Tibial nerve (tissue), 4 donors: ENCODE measurements at regions not wholly inside any gene's neighbourhood (a gene's known extent, or its start where the extent isn't known, plus 50 kb on each side); places are given as distances from the start of the nearest gene placed in this dataset.

Experiments
- DNase-seq, 2 donors: peaks; one replicate each; pipeline ENCODE4 v3.0.0-alpha.2; 2019; ENCODE audit warnings: low spot score in 2 of 2
- H3K27ac ChIP-seq, 4 donors: fragments of 200-600 bp; sonication (generic) in 3 of 4; one replicate each; pipeline ENCODE4 v1.5.1; 2017 to 2019; ENCODE audit warnings: mild to moderate bottlenecking in 1 of 4
- H3K27me3 ChIP-seq, 2 donors: fragments of 200-600 bp; sonication (generic) in 1 of 2; one replicate each; pipeline versions ENCODE4 v1.5.1 to v1.6.0; 2017 to 2019
- H3K36me3 ChIP-seq, 3 donors: fragments of 200-600 bp; sonication (generic); one replicate each; pipeline ENCODE4 v1.5.1; 2018 to 2019
- H3K4me1 ChIP-seq, 4 donors: fragments of 200-600 bp; sonication (generic) in 3 of 4; one replicate each; pipeline ENCODE4 v1.5.1; 2017 to 2019
- H3K4me3 ChIP-seq, 4 donors: fragments of 200-600 bp; sonication (generic) in 3 of 4; one replicate each; pipeline ENCODE4 v1.5.1; 2017 to 2019; ENCODE audit warnings: mild to moderate bottlenecking in 1 of 4, moderate library complexity in 1 of 4
- H3K9me3 ChIP-seq, 4 donors: fragments of 200-600 bp; sonication (generic) in 3 of 4; one replicate each; pipeline ENCODE4 v1.5.1; 2017 to 2019
- EP300 ChIP-seq, 2 donors: sonication (generic); formaldehyde crosslinking; IDR thresholded peaks; one replicate each; pipeline ENCODE4 v1.6.1; 2017; ENCODE audit warnings: antibody characterized with exemption in 2 of 2, mild to moderate bottlenecking in 1 of 2
- POLR2A ChIP-seq, 2 donors: fragments of 450-650 bp; IDR thresholded peaks; one replicate each; pipeline ENCODE4 v1.6.1; 2017; ENCODE audit warnings: antibody characterized with exemption in 2 of 2, mild to moderate bottlenecking in 2 of 2, moderate library complexity in 2 of 2
- WGBS, 2 donors: methylation state at CpG; one replicate each; pipeline ENCODE4 v1.1.5; 2018; 5-methylcytosine and 5-hydroxymethylcytosine counted together
- TF ChIP-seq, protein P1 (sequence below), 5 experiments: fragments of 200-600 bp in 3 of 5; fragments of 450-650 bp in 2 of 5; sonication (generic) in 3 of 5; IDR thresholded peaks; one replicate each; pipeline ENCODE4 v1.5.1; 2016 to 2019; ENCODE audit warnings: antibody characterized with exemption in 5 of 5, mild to moderate bottlenecking in 3 of 5, moderate library complexity in 2 of 5

DNA sequence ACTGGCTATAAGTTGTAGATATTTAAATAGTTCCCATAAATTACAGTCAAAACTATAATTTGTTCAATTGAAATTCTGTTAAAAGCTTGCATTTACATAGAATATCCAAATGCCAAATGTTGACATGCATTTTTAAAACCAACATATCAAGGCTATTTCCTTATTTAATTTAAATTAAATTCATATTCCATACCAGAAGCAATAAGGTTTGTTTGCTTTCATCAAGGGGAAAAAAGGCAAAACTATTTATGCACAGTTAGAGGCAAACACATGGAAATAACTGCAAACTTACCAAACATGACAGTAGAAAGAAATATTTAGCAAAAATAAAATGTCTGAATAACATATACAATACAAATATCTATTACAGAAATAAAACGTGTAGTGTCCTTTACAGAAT is 1581.2 kb upstream of the TENM4 start:
- no peak for DNase-seq

DNA sequence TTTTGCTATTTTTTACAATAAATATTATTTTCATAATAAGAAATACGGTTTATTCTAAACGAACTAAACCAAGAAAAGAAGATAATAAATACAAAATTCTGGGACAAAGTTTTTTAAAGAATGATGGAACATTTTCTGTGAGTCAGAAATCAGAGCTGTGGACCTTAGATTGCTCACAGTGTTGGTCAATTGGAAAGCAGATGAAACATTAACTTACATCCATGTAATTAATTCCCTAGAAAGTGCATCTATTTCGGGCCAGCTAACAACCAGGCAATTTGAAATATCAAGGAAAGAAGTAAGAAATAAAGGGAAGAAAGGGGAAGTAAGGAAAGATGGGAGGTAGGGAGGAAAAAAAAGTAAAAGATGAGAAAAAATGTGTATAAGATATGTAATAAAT is 1569.8 kb upstream of the TENM4 start:
- no peak for DNase-seq
- no peaks in the 10 kb centered on the region for H3K4me1 ChIP-seq
- H3K27me3 ChIP-seq: no peaks in the 10 kb centered on the region
- H3K27ac ChIP-seq: no peak overlapping the region
- TF ChIP-seq EP300 (IDR thresholded peaks at IDR 0.05) (no peak), POLR2A (IDR thresholded peaks at IDR 0.05) (no peak)
- TF ChIP-seq, protein P1, sequence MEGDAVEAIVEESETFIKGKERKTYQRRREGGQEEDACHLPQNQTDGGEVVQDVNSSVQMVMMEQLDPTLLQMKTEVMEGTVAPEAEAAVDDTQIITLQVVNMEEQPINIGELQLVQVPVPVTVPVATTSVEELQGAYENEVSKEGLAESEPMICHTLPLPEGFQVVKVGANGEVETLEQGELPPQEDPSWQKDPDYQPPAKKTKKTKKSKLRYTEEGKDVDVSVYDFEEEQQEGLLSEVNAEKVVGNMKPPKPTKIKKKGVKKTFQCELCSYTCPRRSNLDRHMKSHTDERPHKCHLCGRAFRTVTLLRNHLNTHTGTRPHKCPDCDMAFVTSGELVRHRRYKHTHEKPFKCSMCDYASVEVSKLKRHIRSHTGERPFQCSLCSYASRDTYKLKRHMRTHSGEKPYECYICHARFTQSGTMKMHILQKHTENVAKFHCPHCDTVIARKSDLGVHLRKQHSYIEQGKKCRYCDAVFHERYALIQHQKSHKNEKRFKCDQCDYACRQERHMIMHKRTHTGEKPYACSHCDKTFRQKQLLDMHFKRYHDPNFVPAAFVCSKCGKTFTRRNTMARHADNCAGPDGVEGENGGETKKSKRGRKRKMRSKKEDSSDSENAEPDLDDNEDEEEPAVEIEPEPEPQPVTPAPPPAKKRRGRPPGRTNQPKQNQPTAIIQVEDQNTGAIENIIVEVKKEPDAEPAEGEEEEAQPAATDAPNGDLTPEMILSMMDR (IDR thresholded peaks at IDR 0.05): no peak
- H3K36me3 ChIP-seq: no peaks in the 10 kb centered on the region
- H3K9me3 ChIP-seq: peaks cover 0 to 6% (median 1%) of the 10 kb centered on the region in 4 donors
- 58 to 61% methylated on average over 3 of the region's 3 CpGs for WGBS, 2 donors
- no peak overlapping the region for H3K4me3 ChIP-seq

More for the DNA sequence above, 1581.2 kb upstream of the TENM4 start:
- no peak overlapping the region for H3K27ac ChIP-seq
- H3K9me3 ChIP-seq: no peaks in the 10 kb centered on the region
- H3K27me3 ChIP-seq: no peaks in the 10 kb centered on the region
- 70 to 74% methylated on average over 1 of the region's 1 CpG for WGBS, 2 donors
- no peak overlapping the region for H3K4me3 ChIP-seq
- H3K36me3 ChIP-seq: no peaks in the 10 kb centered on the region
- no peaks in the 10 kb centered on the region for H3K4me1 ChIP-seq
- TF ChIP-seq, protein P1 (IDR thresholded peaks at IDR 0.05): no peak
- TF ChIP-seq POLR2A (IDR thresholded peaks at IDR 0.05) (no peak), EP300 (IDR thresholded peaks at IDR 0.05) (no peak)

DNA sequence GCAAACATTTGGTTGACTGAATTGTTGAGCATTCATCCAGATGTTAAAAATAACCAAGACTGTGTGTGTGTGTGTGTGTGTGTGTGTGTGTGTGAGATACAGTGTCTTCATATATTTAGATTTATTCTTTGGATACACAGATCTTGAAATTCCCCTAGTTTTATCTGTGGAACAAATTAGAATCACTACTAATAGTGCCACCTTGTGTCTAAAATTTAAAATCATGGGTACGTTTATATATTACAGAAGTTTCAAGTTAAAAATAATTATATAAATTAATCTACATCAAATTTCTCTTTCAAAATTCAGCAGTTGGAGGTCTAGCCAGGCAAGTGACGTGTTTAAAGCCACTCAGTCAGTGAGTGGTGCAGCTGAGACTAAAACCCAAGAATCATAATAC is 1566.2 kb upstream of the TENM4 start:
- TF ChIP-seq EP300 (IDR thresholded peaks at IDR 0.05) (no peak), POLR2A (IDR thresholded peaks at IDR 0.05) (no peak)
- TF ChIP-seq, protein P1 (IDR thresholded peaks at IDR 0.05): no peak
- H3K4me1 ChIP-seq: no peaks in the 10 kb centered on the region
- H3K27me3 ChIP-seq: no peaks in the 10 kb centered on the region
- H3K27ac ChIP-seq: no peak overlapping the region
- H3K4me3 ChIP-seq: no peak overlapping the region
- H3K9me3 ChIP-seq: peaks cover 0 to 2% (median under 1%) of the 10 kb centered on the region in 4 donors
- WGBS, 2 donors: 14 to 20% methylated on average over 2 of the region's 2 CpGs
- DNase-seq: no peak
- no peaks in the 10 kb centered on the region for H3K36me3 ChIP-seq

DNA sequence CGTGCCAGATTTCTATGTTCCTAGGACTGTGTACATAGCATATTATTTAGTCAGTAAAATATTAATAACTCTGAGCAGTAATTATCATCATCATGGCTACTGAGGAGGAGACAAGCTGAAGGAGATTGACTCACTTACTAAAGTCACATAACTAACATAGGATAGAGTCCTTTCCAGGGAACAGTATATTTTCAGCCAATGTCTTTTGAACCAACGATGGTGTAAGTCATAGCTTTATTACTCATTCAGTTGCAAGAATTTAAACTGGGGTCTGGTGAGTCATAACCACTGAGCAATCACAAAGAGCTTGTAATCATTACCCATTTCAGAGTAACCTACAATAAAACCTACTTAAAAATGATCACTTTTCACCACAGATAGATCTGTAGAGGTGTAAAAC is 1564.8 kb upstream of the TENM4 start:
- no peaks in the 10 kb centered on the region for H3K36me3 ChIP-seq
- H3K4me3 ChIP-seq: no peak overlapping the region
- H3K4me1 ChIP-seq: no peaks in the 10 kb centered on the region
- DNase-seq: no peak
- no peaks in the 10 kb centered on the region for H3K27me3 ChIP-seq
- TF ChIP-seq, protein P1 (IDR thresholded peaks at IDR 0.05): no peak
- no peak for TF ChIP-seq POLR2A (IDR thresholded peaks at IDR 0.05)
- TF ChIP-seq EP300 (IDR thresholded peaks at IDR 0.05): no peak
- H3K27ac ChIP-seq: no peak overlapping the region
- no peaks in the 10 kb centered on the region for H3K9me3 ChIP-seq
- 61 to 75% methylated on average over 2 of the region's 2 CpGs for WGBS, 2 donors

DNA sequence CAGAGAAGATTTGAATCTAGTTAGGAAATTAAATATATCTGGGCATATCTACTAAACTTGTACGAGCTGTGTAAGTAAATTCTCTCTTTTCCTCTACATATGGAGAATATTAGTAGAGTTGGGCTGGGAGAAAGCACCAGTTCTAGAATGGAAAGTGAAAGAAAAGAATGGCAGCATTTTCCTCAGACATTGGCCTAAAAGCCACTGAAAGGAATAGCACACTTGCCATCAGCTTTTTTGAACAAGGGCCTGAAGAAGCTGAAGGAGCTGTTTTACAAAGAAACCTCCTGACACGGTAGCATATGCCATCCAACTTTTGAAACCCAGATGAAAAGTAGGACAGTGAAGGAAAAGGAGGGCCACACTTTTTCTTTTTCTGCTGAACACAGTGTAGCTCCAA is 1563.7 kb upstream of the TENM4 start:
- TF ChIP-seq, protein P1 (IDR thresholded peaks at IDR 0.05): no peak
- no peak for TF ChIP-seq EP300 (IDR thresholded peaks at IDR 0.05)
- no peak for TF ChIP-seq POLR2A (IDR thresholded peaks at IDR 0.05)
- Histone ChIP-seq H3K4me3 (no peak overlapping the region), H3K36me3 (no peaks in the 10 kb centered on the region), H3K4me1 (no peaks in the 10 kb centered on the region), H3K9me3 (no peaks in the 10 kb centered on the region), H3K27ac (no peak overlapping the region), H3K27me3 (no peaks in the 10 kb centered on the region)
- WGBS, 2 donors: 77 to 84% methylated on average over 2 of the region's 2 CpGs
- DNase-seq: no peak
